ENCODE measurements at regions not wholly inside any gene's neighbourhood (a gene's known extent, or its start where the extent isn't known, plus 50 kb on each side); places are given as distances from the start of the nearest gene placed in this dataset.

DNA sequence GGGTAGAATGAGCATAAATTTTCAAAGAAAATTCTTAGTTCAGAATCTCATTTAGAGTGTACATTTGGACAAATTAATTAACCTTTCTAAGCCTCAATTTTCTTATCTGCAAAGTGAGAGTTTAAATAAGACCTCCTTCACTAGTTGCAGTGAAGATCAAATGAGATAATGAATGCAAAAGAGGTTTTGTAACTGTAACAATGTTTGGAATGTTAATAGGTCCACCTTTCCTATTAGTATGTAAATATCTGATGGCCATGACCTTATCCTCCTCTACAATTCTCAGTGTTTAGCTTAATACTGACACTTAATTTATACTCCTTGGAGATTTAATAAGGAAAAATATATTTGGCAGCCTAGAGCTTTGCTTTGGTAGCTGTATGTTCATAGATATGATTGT, 138.8 kb downstream of the GABRG1 start:
- no peaks in the 10 kb centered on the region for H3K27me3 ChIP-seq (ENCODE audit: low read depth)
- no peak overlapping the region for H3K4me3 ChIP-seq
- H3K36me3 ChIP-seq (replicated peaks), result no peaks in the 10 kb centered on the region
- no peak for DNase-seq (ENCODE audit: low spot score in 2 of 2)
- H3K4me1 ChIP-seq, result no peaks in the 10 kb centered on the region
- in situ Hi-C loops (cut with MboI; ENCODE audit: low sequenced_read_pairs), result no loop called here
- no peaks in the 10 kb centered on the region for H3K9me3 ChIP-seq

DNA sequence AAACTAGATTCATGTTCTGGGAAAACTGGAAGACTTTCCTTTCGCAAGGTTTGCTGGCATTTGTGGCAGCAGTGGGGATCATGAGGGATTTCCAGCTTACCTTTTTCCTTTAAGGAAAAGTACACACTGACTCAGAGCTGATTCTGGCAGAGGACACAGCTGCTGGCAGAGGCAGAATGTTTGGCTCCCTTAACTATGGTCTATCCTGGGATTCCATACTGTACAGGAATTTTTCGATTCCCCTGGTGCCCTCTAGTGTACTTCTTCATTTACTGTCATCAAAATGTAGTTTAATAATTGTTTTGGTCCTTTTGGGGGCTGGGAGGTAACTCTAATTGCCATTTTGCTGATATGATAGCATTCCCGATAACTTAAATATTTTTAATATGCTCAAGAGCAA, 152.7 kb downstream of the GABRG1 start:
- H3K9me3 ChIP-seq, result no peaks in the 10 kb centered on the region
- in situ Hi-C loops (cut with MboI; ENCODE audit: low sequenced_read_pairs), result no loop called here
- DNase-seq (ENCODE audit: low spot score in 2 of 2), result no peak
- no peaks in the 10 kb centered on the region for H3K27me3 ChIP-seq (ENCODE audit: low read depth)
- no peaks in the 10 kb centered on the region for H3K36me3 ChIP-seq (replicated peaks)
- no peak overlapping the region for H3K4me3 ChIP-seq
- no peaks in the 10 kb centered on the region for H3K4me1 ChIP-seq

DNA sequence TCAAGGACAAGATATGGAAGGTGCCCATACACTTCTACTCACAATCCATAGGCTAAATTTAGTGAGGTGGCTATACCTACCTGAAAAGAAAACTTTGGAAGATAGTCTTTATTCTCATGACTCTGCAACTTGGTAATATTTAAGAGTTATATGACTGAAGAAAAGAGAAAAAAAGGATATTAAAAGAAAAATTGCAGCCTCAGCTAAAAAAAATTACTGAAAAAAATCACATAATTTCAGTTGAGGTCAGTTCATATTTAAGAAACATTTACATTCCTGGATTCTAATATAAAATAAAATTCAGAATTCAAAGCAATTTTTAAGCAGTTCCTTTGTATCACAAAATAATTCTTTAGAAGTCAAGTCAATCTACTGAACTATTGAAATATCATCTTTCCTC, 166.5 kb downstream of the GABRG1 start:
- Histone ChIP-seq H3K9me3 (no peaks in the 10 kb centered on the region), H3K4me3 (no peak overlapping the region), H3K36me3 (replicated peaks) (no peaks in the 10 kb centered on the region), H3K4me1 (no peaks in the 10 kb centered on the region), H3K27me3 (ENCODE audit: low read depth) (no peaks in the 10 kb centered on the region)
- in situ Hi-C loops (cut with MboI; ENCODE audit: low sequenced_read_pairs), result no loop called here
- DNase-seq (ENCODE audit: low spot score in 2 of 2), result no peak

DNA sequence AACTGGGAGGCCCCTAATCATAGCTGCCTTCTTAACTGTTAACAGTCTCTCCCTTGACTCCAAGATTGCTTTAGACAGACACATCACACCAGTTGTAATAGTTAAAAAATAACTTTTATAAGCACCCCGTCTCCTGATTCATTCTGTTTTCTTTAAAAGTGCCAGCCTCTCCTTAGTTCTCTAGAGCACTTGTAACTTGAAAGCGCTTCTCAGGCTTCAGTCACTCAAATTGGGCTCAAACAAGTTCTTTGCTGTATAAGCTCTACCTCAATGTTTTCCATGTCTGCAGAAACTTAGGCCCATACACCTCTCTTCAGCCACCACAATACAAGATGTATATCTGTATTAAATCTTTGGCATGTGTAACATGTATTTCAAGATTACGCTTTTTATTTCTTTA, 169.6 kb downstream of the GABRG1 start:
- H3K4me1 ChIP-seq, result no peaks in the 10 kb centered on the region
- in situ Hi-C loops (cut with MboI; ENCODE audit: low sequenced_read_pairs), result no loop called here
- DNase-seq (ENCODE audit: low spot score in 2 of 2), result no peak
- no peaks in the 10 kb centered on the region for H3K27me3 ChIP-seq (ENCODE audit: low read depth)
- H3K9me3 ChIP-seq, result no peaks in the 10 kb centered on the region
- no peak overlapping the region for H3K4me3 ChIP-seq
- H3K36me3 ChIP-seq (replicated peaks), result no peaks in the 10 kb centered on the region

DNA sequence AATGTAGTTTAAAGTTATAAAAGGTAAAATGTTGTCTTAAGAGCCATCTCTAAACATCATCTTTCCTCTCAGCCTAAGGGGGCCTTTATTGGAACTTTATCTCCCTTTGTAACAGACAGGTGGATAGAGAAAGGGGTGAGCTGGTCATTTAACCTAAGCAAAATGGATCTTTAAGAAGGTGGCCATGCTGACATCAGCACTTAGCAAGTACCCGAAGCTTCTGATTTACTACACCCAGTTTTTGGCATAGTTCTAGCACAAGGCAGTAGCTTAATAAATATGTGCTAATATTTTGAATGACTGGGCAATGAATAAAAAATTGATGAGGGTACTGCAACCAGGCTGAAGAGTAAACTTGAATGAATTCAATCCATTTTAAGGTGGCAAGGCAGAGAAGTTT, 172.7 kb downstream of the GABRG1 start:
- no peaks in the 10 kb centered on the region for H3K27me3 ChIP-seq (ENCODE audit: low read depth)
- H3K4me1 ChIP-seq, result no peaks in the 10 kb centered on the region
- no peaks in the 10 kb centered on the region for H3K9me3 ChIP-seq
- no peak for DNase-seq (ENCODE audit: low spot score in 2 of 2)
- in situ Hi-C loops (cut with MboI; ENCODE audit: low sequenced_read_pairs), result no loop called here
- no peak overlapping the region for H3K4me3 ChIP-seq
- no peaks in the 10 kb centered on the region for H3K36me3 ChIP-seq (replicated peaks)

DNA sequence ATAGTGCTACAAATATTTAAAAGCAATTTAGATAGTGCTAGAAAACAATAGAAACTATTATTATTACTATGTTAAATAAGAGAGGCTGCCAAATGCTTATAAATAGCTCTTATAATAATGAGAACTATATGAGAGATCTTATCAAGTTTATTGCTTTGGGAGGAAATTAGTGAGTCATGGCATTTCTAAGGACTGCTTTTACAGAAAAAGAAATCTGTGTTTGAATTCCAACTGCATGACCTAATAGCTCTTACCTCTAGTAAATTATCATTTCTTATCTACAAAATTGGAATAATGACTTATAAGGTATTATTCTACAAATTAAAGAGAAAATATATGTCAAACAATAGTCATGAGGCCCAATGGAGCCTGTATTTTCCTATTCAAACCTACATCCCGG, 177.2 kb downstream of the GABRG1 start:
- Histone ChIP-seq H3K4me1 (no peaks in the 10 kb centered on the region), H3K27me3 (ENCODE audit: low read depth) (no peaks in the 10 kb centered on the region), H3K4me3 (no peak overlapping the region), H3K9me3 (no peaks in the 10 kb centered on the region), H3K36me3 (replicated peaks) (no peaks in the 10 kb centered on the region)
- no peak for DNase-seq (ENCODE audit: low spot score in 2 of 2)
- in situ Hi-C loops (cut with MboI; ENCODE audit: low sequenced_read_pairs), result no loop called here

DNA sequence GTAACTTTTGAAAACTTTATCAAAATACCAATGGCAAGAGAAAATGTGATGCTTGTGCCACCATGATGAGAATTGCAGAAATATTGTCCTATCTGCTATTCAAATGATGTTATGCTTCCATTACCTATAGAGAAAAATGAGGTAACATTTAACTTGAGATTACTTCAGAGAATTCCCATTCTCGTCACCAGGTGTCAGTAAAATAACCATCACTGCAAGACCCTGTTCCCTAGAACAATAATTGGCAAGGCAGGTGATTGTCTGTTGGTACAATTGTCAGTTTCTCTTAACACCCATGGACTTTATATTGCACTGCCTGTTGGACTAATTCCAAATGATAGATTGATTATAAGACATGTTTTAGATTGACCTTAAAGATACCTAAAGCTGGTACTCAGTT, 179.9 kb downstream of the GABRG1 start:
- DNase-seq (ENCODE audit: low spot score in 2 of 2), result no peak
- Histone ChIP-seq H3K4me3 (no peak overlapping the region), H3K9me3 (no peaks in the 10 kb centered on the region), H3K4me1 (no peaks in the 10 kb centered on the region), H3K27me3 (ENCODE audit: low read depth) (no peaks in the 10 kb centered on the region), H3K36me3 (replicated peaks) (no peaks in the 10 kb centered on the region)
- in situ Hi-C loops (cut with MboI; ENCODE audit: low sequenced_read_pairs), result no loop called here

DNA sequence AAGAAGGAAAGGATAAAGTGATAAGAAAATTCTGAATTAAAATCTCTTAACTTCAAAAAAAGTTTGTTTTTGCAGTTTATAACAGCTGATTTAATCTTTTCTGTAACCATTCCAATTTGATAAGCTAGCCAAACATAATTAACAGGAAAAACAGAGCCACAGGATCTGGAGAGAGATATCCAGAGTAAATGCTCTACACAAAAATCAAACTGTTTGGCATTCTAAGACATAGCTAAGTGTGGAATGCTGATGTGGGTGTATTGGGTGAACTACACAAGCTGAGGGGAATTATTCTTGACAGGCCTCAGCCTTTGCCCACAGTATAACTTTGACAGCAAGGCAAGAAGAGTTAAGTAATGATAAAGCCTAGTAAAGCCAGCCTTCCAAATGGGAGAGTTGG, 184.8 kb downstream of the GABRG1 start:
- no peak overlapping the region for H3K4me3 ChIP-seq
- no peaks in the 10 kb centered on the region for H3K9me3 ChIP-seq
- H3K36me3 ChIP-seq (replicated peaks), result no peaks in the 10 kb centered on the region
- no peak for DNase-seq (ENCODE audit: low spot score in 2 of 2)
- no peaks in the 10 kb centered on the region for H3K27me3 ChIP-seq (ENCODE audit: low read depth)
- no peaks in the 10 kb centered on the region for H3K4me1 ChIP-seq
- in situ Hi-C loops (cut with MboI; ENCODE audit: low sequenced_read_pairs), result no loop called here

DNA sequence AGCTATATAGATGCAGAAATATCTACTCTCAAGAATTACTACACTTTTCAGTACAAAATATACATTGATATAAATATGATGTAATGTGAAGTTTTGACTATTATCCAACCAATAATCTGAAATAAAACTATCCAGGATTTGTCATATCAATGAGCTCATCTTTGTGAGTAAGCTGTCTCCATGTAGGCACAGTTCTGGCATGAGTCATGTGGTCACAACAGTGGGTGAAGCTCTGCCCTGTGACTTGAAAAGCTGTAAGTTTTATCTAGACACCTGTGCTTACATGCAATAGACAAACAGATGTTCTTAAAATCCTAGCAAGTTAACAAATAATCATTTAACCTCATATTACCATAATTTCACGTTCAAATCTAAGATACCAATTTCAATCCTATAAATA, 192.7 kb downstream of the GABRG1 start:
- in situ Hi-C loops (cut with MboI; ENCODE audit: low sequenced_read_pairs), result no loop called here
- DNase-seq (ENCODE audit: low spot score in 2 of 2), result no peak
- Histone ChIP-seq H3K4me3 (no peak overlapping the region), H3K9me3 (no peaks in the 10 kb centered on the region), H3K4me1 (no peaks in the 10 kb centered on the region), H3K36me3 (replicated peaks) (no peaks in the 10 kb centered on the region), H3K27me3 (ENCODE audit: low read depth) (no peaks in the 10 kb centered on the region)

DNA sequence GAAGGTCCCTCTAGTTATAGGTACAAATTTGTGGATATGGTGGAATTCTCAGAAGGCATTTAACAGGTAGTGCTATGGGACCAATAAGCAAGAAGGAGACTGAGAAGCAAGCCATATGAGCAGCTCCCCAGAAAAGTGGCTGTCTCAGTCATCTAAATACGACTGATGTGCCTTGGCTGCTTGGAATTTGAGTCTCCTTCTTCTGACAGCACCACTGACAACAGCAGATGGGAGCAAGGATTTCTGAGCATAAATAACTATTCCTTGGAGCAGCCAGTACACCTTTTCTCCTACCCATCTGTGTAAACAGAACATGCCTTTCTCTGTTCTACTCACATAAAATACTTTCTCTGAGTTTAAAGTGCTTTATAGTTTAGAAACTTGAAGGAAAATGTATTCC, 196.2 kb downstream of the GABRG1 start:
- Histone ChIP-seq H3K9me3 (no peaks in the 10 kb centered on the region), H3K27me3 (ENCODE audit: low read depth) (no peaks in the 10 kb centered on the region), H3K4me1 (no peaks in the 10 kb centered on the region), H3K36me3 (replicated peaks) (no peaks in the 10 kb centered on the region), H3K4me3 (no peak overlapping the region)
- DNase-seq (ENCODE audit: low spot score in 2 of 2), result no peak
- in situ Hi-C loops (cut with MboI; ENCODE audit: low sequenced_read_pairs), result no loop called here

DNA sequence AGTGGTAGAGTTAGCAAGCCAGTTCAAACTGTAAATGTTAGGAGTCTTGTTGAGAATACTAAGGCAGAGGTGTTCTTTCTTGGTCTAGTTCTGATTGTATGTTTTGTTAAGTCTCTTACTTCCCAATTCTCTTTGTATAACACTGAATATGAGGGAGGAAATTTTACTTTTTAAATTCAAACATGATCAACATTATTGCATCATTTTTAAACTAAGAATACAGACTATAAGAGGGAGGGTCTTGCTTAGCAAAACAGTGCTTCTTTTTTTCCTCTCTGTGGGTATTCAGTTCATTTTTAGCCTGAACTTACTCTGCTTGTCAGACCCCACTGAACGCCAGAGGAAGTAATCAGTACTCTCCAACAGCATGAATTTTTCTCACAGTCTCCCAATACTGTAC, 198.0 kb downstream of the GABRG1 start:
- in situ Hi-C loops (cut with MboI; ENCODE audit: low sequenced_read_pairs), result no loop called here
- Histone ChIP-seq H3K4me1 (no peaks in the 10 kb centered on the region), H3K27me3 (ENCODE audit: low read depth) (no peaks in the 10 kb centered on the region), H3K36me3 (replicated peaks) (no peaks in the 10 kb centered on the region), H3K4me3 (no peak overlapping the region), H3K9me3 (no peaks in the 10 kb centered on the region)
- no peak for DNase-seq (ENCODE audit: low spot score in 2 of 2)

DNA sequence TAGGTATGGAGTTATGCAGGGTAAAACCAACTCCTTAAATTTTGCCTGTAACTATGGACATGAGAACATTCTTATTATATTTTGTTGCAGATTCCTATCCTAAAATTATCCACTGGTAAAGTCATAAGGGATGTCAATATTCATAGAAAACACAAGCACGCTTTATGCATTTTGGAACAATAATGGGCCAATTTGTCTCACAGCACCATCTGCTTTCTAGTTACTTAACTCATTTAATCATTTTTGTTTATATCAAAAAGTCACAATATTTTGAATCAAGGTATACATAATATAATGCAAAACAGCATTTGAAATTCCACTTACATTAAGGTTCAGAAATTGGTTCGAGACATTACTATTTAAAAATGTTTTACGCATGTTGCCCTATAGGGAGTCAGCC, 203.0 kb downstream of the GABRG1 start:
- in situ Hi-C loops (cut with MboI; ENCODE audit: low sequenced_read_pairs), result no loop called here
- no peak overlapping the region for H3K4me3 ChIP-seq
- DNase-seq (ENCODE audit: low spot score in 2 of 2), result no peak

DNA sequence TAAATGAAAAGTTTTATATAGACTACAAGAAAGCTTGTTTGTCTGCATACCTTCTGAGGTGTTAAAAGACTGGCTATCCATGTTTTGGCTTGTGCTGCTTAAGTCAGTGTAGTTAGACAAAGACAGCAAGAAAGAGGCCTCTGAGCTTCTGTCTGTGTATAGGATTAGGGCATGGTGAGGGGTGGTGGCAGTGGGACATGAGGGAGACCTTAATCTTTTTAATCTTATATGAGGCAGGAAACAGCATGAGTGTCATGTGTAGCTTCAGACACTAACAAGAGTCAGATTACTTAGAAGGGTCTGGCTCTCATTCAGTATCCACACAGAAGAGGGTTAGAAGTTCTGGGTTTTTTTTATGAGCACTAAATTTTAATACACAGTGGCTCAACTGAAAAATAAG, 213.3 kb downstream of the GABRG1 start:
- no peaks in the 10 kb centered on the region for H3K9me3 ChIP-seq
- H3K4me1 ChIP-seq, result no peaks in the 10 kb centered on the region
- no peaks in the 10 kb centered on the region for H3K27me3 ChIP-seq (ENCODE audit: low read depth)
- H3K4me3 ChIP-seq, result no peak overlapping the region
- no peak for DNase-seq (ENCODE audit: low spot score in 2 of 2)
- in situ Hi-C loops (cut with MboI; ENCODE audit: low sequenced_read_pairs), result no loop called here
- H3K36me3 ChIP-seq (replicated peaks), result no peaks in the 10 kb centered on the region

More for the DNA sequence above, 203.0 kb downstream of the GABRG1 start:
- Histone ChIP-seq H3K36me3 (replicated peaks) (no peaks in the 10 kb centered on the region), H3K9me3 (no peaks in the 10 kb centered on the region), H3K27me3 (ENCODE audit: low read depth) (no peaks in the 10 kb centered on the region), H3K4me1 (no peaks in the 10 kb centered on the region)

DNA sequence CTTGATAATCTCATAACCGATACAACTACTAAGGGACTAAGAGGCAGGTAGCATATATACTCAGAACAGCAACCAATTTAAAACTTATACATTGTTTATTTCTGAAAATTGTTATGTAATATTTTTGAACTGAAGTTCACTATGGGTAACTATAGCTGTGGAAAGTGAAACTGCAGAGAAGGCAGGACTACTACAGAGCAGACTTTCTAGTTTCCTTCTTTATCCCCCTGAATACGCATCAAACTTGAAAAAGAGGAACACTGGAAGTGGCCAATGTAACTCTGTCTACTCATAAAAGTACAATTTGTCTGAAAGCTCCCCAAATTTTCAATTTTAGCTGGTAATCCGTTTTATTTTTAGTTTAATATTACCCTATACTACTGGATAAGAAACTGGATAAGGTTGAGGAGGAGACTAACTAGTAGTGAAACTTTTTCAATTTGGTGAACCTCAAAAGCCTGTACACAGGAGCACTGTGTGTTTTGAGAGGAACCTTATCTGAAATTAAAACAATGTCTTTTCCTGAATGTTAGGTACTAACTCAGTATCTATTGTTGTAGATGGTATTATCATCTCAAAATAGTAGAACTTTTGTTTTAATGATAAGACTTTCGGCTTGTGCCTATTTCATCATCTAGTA, 225.8 kb downstream of the GABRG1 start:
- Histone ChIP-seq H3K27me3 (ENCODE audit: low read depth) (no peaks in the 10 kb centered on the region), H3K36me3 (replicated peaks) (no peaks in the 10 kb centered on the region), H3K9me3 (no peaks in the 10 kb centered on the region), H3K4me1 (no peaks in the 10 kb centered on the region), H3K4me3 (no peak overlapping the region)
- in situ Hi-C loops (cut with MboI; ENCODE audit: low sequenced_read_pairs), result no loop called here
- no peak for DNase-seq (ENCODE audit: low spot score in 2 of 2)

DNA sequence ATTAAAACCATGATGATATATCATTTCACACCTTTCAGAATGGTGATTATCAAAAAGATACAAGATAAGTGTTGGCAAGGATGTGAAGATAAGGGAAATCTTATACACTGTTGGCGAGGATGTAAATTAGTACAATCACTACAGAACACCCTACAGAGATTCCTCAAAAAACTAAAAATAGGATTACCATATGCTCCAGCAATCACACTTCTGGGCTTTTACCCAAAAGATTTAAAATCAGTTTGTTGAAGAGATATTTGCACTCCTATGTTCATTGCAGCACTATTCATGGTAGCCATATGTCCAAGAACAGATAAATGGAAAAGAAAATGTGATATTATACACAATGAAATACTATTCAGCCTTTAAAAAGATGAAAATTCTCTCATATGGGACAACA, 240.4 kb downstream of the GABRG1 start:
- Histone ChIP-seq H3K4me3 (no peak overlapping the region), H3K36me3 (replicated peaks) (no peaks in the 10 kb centered on the region), H3K27me3 (ENCODE audit: low read depth) (no peaks in the 10 kb centered on the region), H3K4me1 (no peaks in the 10 kb centered on the region), H3K9me3 (no peaks in the 10 kb centered on the region)
- DNase-seq (ENCODE audit: low spot score in 2 of 2), result no peak
- in situ Hi-C loops (cut with MboI; ENCODE audit: low sequenced_read_pairs), result no loop called here

Data from HAP-1 (cell line).